CD4-positive, alpha-beta T cell (primary cell): ENCODE measurements at regions not wholly inside any gene's neighbourhood (a gene's known extent, or its start where the extent isn't known, plus 50 kb on each side); places are given as distances from the start of the nearest gene placed in this dataset.

ENCODE experiments used
- ATAC-seq: fragments of 200-7000 bp; cut with Tn5 transposase; one replicate; pipeline ENCODE4 v1.10.0; 2022; ENCODE audit warnings: mild to moderate bottlenecking; ENCODE audit not compliant: poor library complexity
- CTCF ChIA-PET: fragments of 350-600 bp; sonication (Branson Sonifier 250); formaldehyde crosslinking; loops from one replicate; lab custom pipeline; 2021; ENCODE audit warnings: antibody characterized with exemption, inconsistent platforms; lab: Charles Lee
- POLR2A ChIA-PET: fragments of 350-600 bp; sonication (Branson Sonifier 250); formaldehyde crosslinking; loops from one replicate; lab custom pipeline; 2021; ENCODE audit warnings: antibody characterized with exemption, inconsistent platforms; lab: Charles Lee
- DNase-seq, 14 experiments: peaks; one replicate each; pipeline ENCODE4 v3.0.0-alpha.2; 2013 to 2020; ENCODE audit warnings: mixed read lengths in 2 of 14
- H3K27ac ChIP-seq, 2 donors: one replicate each; pipeline versions ENCODE4 v1.5.1 to v1.7.0; 2013; ENCODE audit warnings: low read length in 2 of 2, low read depth in 1 of 2, mild to moderate bottlenecking in 1 of 2
- H3K27me3 ChIP-seq, 2 experiments: 1 replicate in 1 of 2; 2 replicates in 1 of 2; pipeline versions ENCODE4 v1.6.1 to v1.7.0; 2013; ENCODE audit warnings: low read length in 2 of 2, control low read depth in 1 of 2, mild to moderate bottlenecking in 1 of 2, moderate library complexity in 1 of 2; ENCODE audit not compliant: insufficient read depth in 2 of 2, control insufficient read depth in 1 of 2
- H3K36me3 ChIP-seq: one replicate; pipeline ENCODE4 v1.6.1; 2013; ENCODE audit warnings: low read length, control low read depth; ENCODE audit not compliant: insufficient read depth
- H3K4me1 ChIP-seq: one replicate; pipeline ENCODE4 v1.6.1; 2013; ENCODE audit warnings: low read length, control low read depth; ENCODE audit not compliant: insufficient read depth
- H3K4me3 ChIP-seq: one replicate; pipeline ENCODE4 v1.5.1; 2013; ENCODE audit warnings: mild to moderate bottlenecking, low read length, moderate library complexity
- H3K9me3 ChIP-seq, 2 experiments: 1 replicate in 1 of 2; 2 replicates in 1 of 2; pipeline versions ENCODE4 v1.6.1 to v1.7.0; 2013; ENCODE audit warnings: low read length in 2 of 2, mild to moderate bottlenecking in 2 of 2, control low read depth in 1 of 2, moderate library complexity in 1 of 2; ENCODE audit not compliant: control insufficient read depth in 1 of 2, insufficient read depth in 1 of 2
- H3K27ac Mint-ChIP-seq: one replicate; pipeline ENCODE4 v1.8.0; 2020; ENCODE audit warnings: mixed read lengths
- H3K27me3 Mint-ChIP-seq: one replicate; pipeline ENCODE4 v1.8.0; 2021; ENCODE audit warnings: mixed read lengths
- H3K36me3 Mint-ChIP-seq: one replicate; pipeline ENCODE4 v1.8.0; 2021; ENCODE audit warnings: low read depth, mixed read lengths
- H3K4me1 Mint-ChIP-seq: one replicate; pipeline ENCODE4 v1.8.0; 2021; ENCODE audit warnings: low read depth, mixed read lengths
- H3K4me3 Mint-ChIP-seq: one replicate; pipeline ENCODE4 v1.8.0; 2020; ENCODE audit warnings: mild to moderate bottlenecking, mixed read lengths
- H3K9me3 Mint-ChIP-seq: one replicate; pipeline ENCODE4 v1.8.0; 2020; ENCODE audit warnings: mixed read lengths
- CTCF ChIP-seq: fragments of 200-600 bp; IDR thresholded peaks from one replicate; pipeline ENCODE4 v1.8.0; 2022; ENCODE audit warnings: antibody characterized with exemption, mild to moderate bottlenecking
- intact Hi-C, 2 experiments: fragments of 100-400 bp; cut with DNase I in 1 of 2; cut with micrococcal nuclease in 1 of 2; formaldehyde crosslinking; loops; one replicate each; pipeline versions ENCODE4 v1.15.1 to v1.9.0; 2023 to 2025; cut with DNase I, micrococcal nuclease

DNA sequence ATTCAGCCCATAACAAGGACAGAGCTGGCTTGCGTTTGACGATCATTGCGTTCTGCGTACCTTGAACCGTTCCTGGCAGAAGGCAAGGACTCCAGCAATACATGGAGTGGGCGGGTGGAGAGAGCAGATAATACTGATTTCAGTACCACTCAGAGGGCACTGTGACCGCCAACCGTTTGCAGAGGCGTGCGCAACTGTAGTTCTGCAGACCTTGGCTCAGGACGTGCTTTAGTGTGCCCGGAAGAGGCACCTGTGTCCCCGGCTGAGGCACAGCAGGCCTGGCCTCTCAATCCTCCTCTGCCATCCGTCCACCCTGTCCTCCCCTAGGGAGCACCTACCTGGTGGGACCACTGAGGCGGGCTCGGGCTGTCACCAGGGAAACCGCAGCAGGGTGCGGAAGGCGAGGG, 117.6 kb upstream of the USP29 start:
- peaks cover 5% of the 10 kb centered on the region for H3K36me3 Mint-ChIP-seq
- intact Hi-C loops: no loop called here
- Histone ChIP-seq H3K36me3 (no peaks in the 10 kb centered on the region), H3K27ac (no peak overlapping the region), H3K4me1 (no peaks in the 10 kb centered on the region), H3K27me3 (no peaks in the 10 kb centered on the region), H3K9me3 (peaks cover 14 to 68% of the 10 kb centered on the region in 2 experiments), H3K4me3 (no peak overlapping the region)
- H3K9me3 Mint-ChIP-seq: peaks cover 10% of the 10 kb centered on the region
- DNase-seq: no peak
- no peak overlapping the region for H3K27ac Mint-ChIP-seq
- CTCF ChIA-PET: no interaction called here
- POLR2A ChIA-PET: no interaction called here
- no peaks in the 10 kb centered on the region for H3K27me3 Mint-ChIP-seq
- no peaks in the 10 kb centered on the region for H3K4me1 Mint-ChIP-seq
- ATAC-seq: no peak
- no peak for TF ChIP-seq CTCF
- H3K4me3 Mint-ChIP-seq: no peak overlapping the region

DNA sequence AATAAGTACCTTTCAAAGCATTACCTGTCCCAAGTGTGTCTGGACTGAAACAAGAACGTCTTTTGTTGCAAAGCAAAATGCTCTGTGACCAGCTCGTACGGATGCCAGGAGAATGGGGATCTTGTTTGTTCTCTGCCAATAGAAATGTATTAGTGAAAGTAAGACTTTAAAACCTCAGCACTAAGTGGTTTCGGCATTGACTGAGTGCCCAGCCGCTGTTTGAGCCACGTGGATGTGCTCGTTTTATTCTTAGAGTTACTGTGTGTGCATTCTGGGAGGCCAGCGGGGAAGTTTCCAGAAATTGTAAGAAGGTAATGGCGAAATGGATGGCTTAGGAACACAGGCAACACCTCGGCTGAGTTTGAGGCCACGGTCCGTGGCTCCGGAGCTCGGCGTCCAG, 117.1 kb upstream of the USP29 start:
- no peak overlapping the region for H3K27ac Mint-ChIP-seq
- no peak overlapping the region for H3K4me3 ChIP-seq
- H3K36me3 Mint-ChIP-seq: peaks cover 5% of the 10 kb centered on the region
- H3K9me3 Mint-ChIP-seq: peaks cover 15% of the 10 kb centered on the region
- H3K9me3 ChIP-seq: peaks cover 14 to 64% of the 10 kb centered on the region in 2 experiments
- no peak for DNase-seq
- no peak overlapping the region for H3K27ac ChIP-seq
- no peaks in the 10 kb centered on the region for H3K27me3 ChIP-seq
- no peak overlapping the region for H3K4me3 Mint-ChIP-seq
- ATAC-seq: no peak
- no peaks in the 10 kb centered on the region for H3K36me3 ChIP-seq
- POLR2A ChIA-PET: no interaction called here
- H3K4me1 Mint-ChIP-seq: no peaks in the 10 kb centered on the region
- no peak for TF ChIP-seq CTCF
- CTCF ChIA-PET: no interaction called here
- intact Hi-C loops: no loop called here
- no peaks in the 10 kb centered on the region for H3K4me1 ChIP-seq
- H3K27me3 Mint-ChIP-seq: no peaks in the 10 kb centered on the region

DNA sequence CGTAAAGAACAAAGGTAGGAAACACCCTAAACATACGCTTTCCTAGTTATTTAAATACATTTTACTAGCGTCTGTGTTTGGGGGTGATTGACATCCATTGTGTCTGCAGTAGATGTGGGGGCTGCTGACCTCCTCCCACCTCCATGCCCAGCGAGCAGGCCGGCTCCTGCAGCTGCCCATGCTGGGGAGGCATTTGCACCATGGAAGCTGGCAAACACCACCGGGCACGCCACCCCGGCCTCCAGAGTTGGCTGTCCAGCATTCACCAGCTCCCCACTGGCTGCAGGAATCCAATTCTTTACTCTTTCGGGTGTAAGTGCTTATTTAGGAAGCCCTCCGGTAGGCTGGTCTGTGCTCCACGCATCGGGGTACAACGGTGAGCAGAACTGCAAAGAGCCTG, 115.4 kb upstream of the USP29 start:
- intact Hi-C loops: no loop called here
- POLR2A ChIA-PET: no interaction called here
- no peak overlapping the region for H3K4me3 ChIP-seq
- no peak for TF ChIP-seq CTCF
- no peaks in the 10 kb centered on the region for H3K27me3 ChIP-seq
- Mint-ChIP-seq H3K27ac (no peak overlapping the region), H3K4me3 (no peak overlapping the region), H3K9me3 (peaks cover 21% of the 10 kb centered on the region), H3K36me3 (peaks cover 5% of the 10 kb centered on the region), H3K27me3 (no peaks in the 10 kb centered on the region), H3K4me1 (no peaks in the 10 kb centered on the region)
- no peaks in the 10 kb centered on the region for H3K4me1 ChIP-seq
- no peak for DNase-seq
- H3K9me3 ChIP-seq: peaks cover 14 to 60% of the 10 kb centered on the region in 2 experiments
- ATAC-seq: no peak
- H3K36me3 ChIP-seq: no peaks in the 10 kb centered on the region
- CTCF ChIA-PET: no interaction called here
- H3K27ac ChIP-seq: no peak overlapping the region
